Upper lobe of left lung (tissue), 4 donors: ENCODE measurements at regions not wholly inside any gene's neighbourhood (a gene's known extent, or its start where the extent isn't known, plus 50 kb on each side); places are given as distances from the start of the nearest gene placed in this dataset.

Experiments used
- CTCF ChIP-seq, 6 experiments: fragments of 450-650 bp in 4 of 6; fragments of 200-600 bp in 2 of 6; sonication (generic) in 2 of 6; IDR thresholded peaks; one replicate each; pipeline ENCODE4 v1.5.1; 2016 to 2019; ENCODE audit warnings: antibody characterized with exemption in 6 of 6
- EP300 ChIP-seq, 4 donors: sonication (generic); formaldehyde crosslinking; IDR thresholded peaks; one replicate each; pipeline ENCODE4 v1.5.1; 2017; ENCODE audit warnings: antibody characterized with exemption in 4 of 4, control low read depth in 2 of 4
- POLR2A ChIP-seq, 4 donors: fragments of 450-650 bp; IDR thresholded peaks; one replicate each; pipeline ENCODE4 v1.5.1; 2016 to 2017; ENCODE audit warnings: antibody characterized with exemption in 4 of 4, mild to moderate bottlenecking in 2 of 4

- TF ChIP-seq EP300 (IDR thresholded peaks at IDR 0.05) (no peak), CTCF (IDR thresholded peaks at IDR 0.05) (no peak), POLR2A (IDR thresholded peaks at IDR 0.05) (no peak)
These were observed 160.7 kb downstream of the OR4M2 start for GRCh38 chr15:22240986-22241385.
